WERI-Rb-1 (cell line): ENCODE measurements at regions not wholly inside any gene's neighbourhood (a gene's known extent, or its start where the extent isn't known, plus 50 kb on each side); places are given as distances from the start of the nearest gene placed in this dataset.

Source experiments
- DNase-seq: peaks from one replicate; pipeline ENCODE4 v3.0.0-alpha.2; 2020
- H3K27ac ChIP-seq: fragments of 250-450 bp; sonication (Bioruptor Pico); 2 replicates; pipeline ENCODE4 v1.5.1; 2020; ENCODE audit warnings: mild to moderate bottlenecking, moderate library complexity
- H3K27me3 ChIP-seq: fragments of 250-450 bp; sonication (Bioruptor Pico); 2 replicates; pipeline ENCODE4 v1.5.1; 2021; ENCODE audit warnings: mild to moderate bottlenecking, low read depth, moderate library complexity; ENCODE audit not compliant: insufficient read depth, severe bottlenecking
- H3K36me3 ChIP-seq: fragments of 250-450 bp; sonication (Bioruptor Pico); 2 replicates; pipeline ENCODE4 v1.5.1; 2020; ENCODE audit warnings: mild to moderate bottlenecking, moderate library complexity
- H3K4me3 ChIP-seq: 2 replicates; pipeline ENCODE4 v1.5.1; 2011; ENCODE audit warnings: low read depth, mild to moderate bottlenecking, control low read depth, low read length
- H3K9me3 ChIP-seq: fragments of 250-450 bp; sonication (Bioruptor Pico); 2 replicates; pipeline ENCODE4 v1.5.1; 2021; ENCODE audit warnings: mild to moderate bottlenecking, moderate library complexity; ENCODE audit not compliant: severe bottlenecking
- TF ChIP-seq, protein P1 (sequence below): IDR thresholded peaks from 2 replicates; pipeline ENCODE4 v1.5.1; 2011; ENCODE audit warnings: low read depth, mild to moderate bottlenecking, control low read depth, inconsistent platforms, low read length

- Histone ChIP-seq H3K9me3 (no peaks in the 10 kb centered on the region), H3K27ac (no peak overlapping the region), H3K4me3 (no peak overlapping the region), H3K36me3 (no peaks in the 10 kb centered on the region), H3K27me3 (no peaks in the 10 kb centered on the region)
- TF ChIP-seq, protein P1, sequence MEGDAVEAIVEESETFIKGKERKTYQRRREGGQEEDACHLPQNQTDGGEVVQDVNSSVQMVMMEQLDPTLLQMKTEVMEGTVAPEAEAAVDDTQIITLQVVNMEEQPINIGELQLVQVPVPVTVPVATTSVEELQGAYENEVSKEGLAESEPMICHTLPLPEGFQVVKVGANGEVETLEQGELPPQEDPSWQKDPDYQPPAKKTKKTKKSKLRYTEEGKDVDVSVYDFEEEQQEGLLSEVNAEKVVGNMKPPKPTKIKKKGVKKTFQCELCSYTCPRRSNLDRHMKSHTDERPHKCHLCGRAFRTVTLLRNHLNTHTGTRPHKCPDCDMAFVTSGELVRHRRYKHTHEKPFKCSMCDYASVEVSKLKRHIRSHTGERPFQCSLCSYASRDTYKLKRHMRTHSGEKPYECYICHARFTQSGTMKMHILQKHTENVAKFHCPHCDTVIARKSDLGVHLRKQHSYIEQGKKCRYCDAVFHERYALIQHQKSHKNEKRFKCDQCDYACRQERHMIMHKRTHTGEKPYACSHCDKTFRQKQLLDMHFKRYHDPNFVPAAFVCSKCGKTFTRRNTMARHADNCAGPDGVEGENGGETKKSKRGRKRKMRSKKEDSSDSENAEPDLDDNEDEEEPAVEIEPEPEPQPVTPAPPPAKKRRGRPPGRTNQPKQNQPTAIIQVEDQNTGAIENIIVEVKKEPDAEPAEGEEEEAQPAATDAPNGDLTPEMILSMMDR: no peak
- DNase-seq: no peak
Measured at GRCh38 chr12:103161582-103162362, 204.3 kb downstream of the ASCL1 start.

DNA sequence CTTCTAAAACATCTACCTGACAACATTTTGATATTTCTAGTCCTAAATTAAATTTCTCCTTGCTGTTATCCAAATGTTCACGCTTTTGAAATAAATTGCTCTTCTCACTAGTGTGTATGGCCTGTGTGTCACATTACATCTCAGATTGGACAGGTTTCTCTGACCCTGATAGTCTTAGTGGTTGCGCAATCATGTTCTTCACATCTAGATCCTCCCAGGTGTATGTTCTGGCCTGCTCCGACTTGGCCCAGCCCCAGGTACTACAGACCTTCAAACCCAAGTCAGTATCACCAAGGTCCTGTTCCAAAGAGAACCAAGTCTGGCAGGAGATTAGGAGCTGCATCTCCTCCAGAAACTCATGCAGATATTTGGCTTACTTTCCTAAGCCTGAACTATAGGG, 209.5 kb downstream of the ASCL1 start:
- Histone ChIP-seq H3K9me3 (no peaks in the 10 kb centered on the region), H3K36me3 (no peaks in the 10 kb centered on the region), H3K27me3 (no peaks in the 10 kb centered on the region), H3K4me3 (no peak overlapping the region), H3K27ac (no peak overlapping the region)
- TF ChIP-seq, protein P1: no peak
- DNase-seq: no peak

GRCh38 chr12:103172447-103173112, 215.1 kb downstream of the ASCL1 start:
- no peak overlapping the region for H3K4me3 ChIP-seq
- H3K36me3 ChIP-seq: no peaks in the 10 kb centered on the region
- no peaks in the 10 kb centered on the region for H3K27me3 ChIP-seq
- TF ChIP-seq, protein P1: no peak
- H3K27ac ChIP-seq: no peak overlapping the region
- DNase-seq: no peak
- no peaks in the 10 kb centered on the region for H3K9me3 ChIP-seq

GRCh38 chr12:103175625-103176024, 218.2 kb downstream of the ASCL1 start:
- DNase-seq: no peak
- no peak overlapping the region for H3K4me3 ChIP-seq
- no peak overlapping the region for H3K27ac ChIP-seq
- H3K27me3 ChIP-seq: no peaks in the 10 kb centered on the region
- H3K9me3 ChIP-seq: no peaks in the 10 kb centered on the region
- TF ChIP-seq, protein P1: no peak
- no peaks in the 10 kb centered on the region for H3K36me3 ChIP-seq

- DNase-seq: no peak
- Histone ChIP-seq H3K36me3 (no peaks in the 10 kb centered on the region), H3K4me3 (no peak overlapping the region), H3K9me3 (no peaks in the 10 kb centered on the region), H3K27ac (no peak overlapping the region), H3K27me3 (no peaks in the 10 kb centered on the region)
- TF ChIP-seq, protein P1: no peak
Measured at GRCh38 chr12:103177639-103178255, 220.3 kb downstream of the ASCL1 start.
